ENCODE measurements at regions not wholly inside any gene's neighbourhood (a gene's known extent, or its start where the extent isn't known, plus 50 kb on each side); places are given as distances from the start of the nearest gene placed in this dataset.
"Not testable (repeated sequence)": the region's sequence is repeated elsewhere in the genome, so short reads cannot be mapped to it uniquely, and the experiment has no call there.

GRCh38 chr2:103172821-103173220 lies 411.0 kb downstream of the TMEM182 start:
- FAIRE-seq, result no peak

GRCh38 chr2:103174711-103175110 lies 412.9 kb downstream of the TMEM182 start:
- FAIRE-seq, result no peak

- FAIRE-seq, result no peak
These were observed 414.6 kb downstream of the TMEM182 start for GRCh38 chr2:103176294-103176915.

- FAIRE-seq, result no peak
These were observed 418.0 kb downstream of the TMEM182 start for GRCh38 chr2:103179798-103180197.

- FAIRE-seq, result no peak
These were observed 421.2 kb downstream of the TMEM182 start for GRCh38 chr2:103183061-103183460.

- no peak for FAIRE-seq
These were observed 435.0 kb downstream of the TMEM182 start for GRCh38 chr2:103196802-103197201.

GRCh38 chr2:103200774-103201173 lies 438.9 kb downstream of the TMEM182 start:
- not testable (repeated sequence) for FAIRE-seq

- no peak for FAIRE-seq
These were observed 447.1 kb downstream of the TMEM182 start for GRCh38 chr2:103208916-103209315.

- no peak for FAIRE-seq
These were observed 451.3 kb downstream of the TMEM182 start for GRCh38 chr2:103213028-103213542.

- no peak for FAIRE-seq
These were observed 456.7 kb downstream of the TMEM182 start for GRCh38 chr2:103218516-103218915.

- FAIRE-seq, result no peak
These were observed 457.6 kb downstream of the TMEM182 start for GRCh38 chr2:103219398-103219797.

- FAIRE-seq, result no peak
These were observed 461.1 kb downstream of the TMEM182 start for GRCh38 chr2:103222969-103223368.

- FAIRE-seq, result no peak
These were observed 469.0 kb downstream of the TMEM182 start for GRCh38 chr2:103230796-103231195.

- no peak for FAIRE-seq
These were observed 471.0 kb downstream of the TMEM182 start for GRCh38 chr2:103232865-103233264.

- no peak for FAIRE-seq
These were observed 471.9 kb downstream of the TMEM182 start for GRCh38 chr2:103233691-103234090.

- no peak for FAIRE-seq
These were observed 473.5 kb downstream of the TMEM182 start for GRCh38 chr2:103235283-103235682.

- no peak for FAIRE-seq
These were observed 487.6 kb downstream of the TMEM182 start for GRCh38 chr2:103249462-103249861.

GRCh38 chr2:103252781-103253180 lies 490.9 kb downstream of the TMEM182 start:
- FAIRE-seq, result no peak

GRCh38 chr2:103254611-103255010 lies 492.8 kb downstream of the TMEM182 start:
- no peak for FAIRE-seq

- no peak for FAIRE-seq
These were observed 502.4 kb downstream of the TMEM182 start for GRCh38 chr2:103264058-103264768.

- no peak for FAIRE-seq
These were observed 503.7 kb downstream of the TMEM182 start for GRCh38 chr2:103265521-103265920.

GRCh38 chr2:103268841-103269498 lies 507.1 kb downstream of the TMEM182 start:
- FAIRE-seq, result no peak

GRCh38 chr2:103276869-103277268 lies 515.0 kb downstream of the TMEM182 start:
- no peak for FAIRE-seq

- FAIRE-seq, result no peak
These were observed 522.9 kb downstream of the TMEM182 start for GRCh38 chr2:103284750-103285149.

All from islet of Langerhans (tissue), 1 donor.